DND-41 (cell line): ENCODE measurements at regions not wholly inside any gene's neighbourhood (a gene's known extent, or its start where the extent isn't known, plus 50 kb on each side); places are given as distances from the start of the nearest gene placed in this dataset.

ENCODE experiments used
- EZH2 ChIP-seq: IDR thresholded peaks from 3 replicates; pipeline ENCODE4 v1.6.1; 2012; ENCODE audit warnings: borderline replicate concordance, low read depth, mild to moderate bottlenecking, moderate library complexity, low read length, inconsistent platforms; ENCODE audit not compliant: severe bottlenecking
- TF ChIP-seq, protein P1 (sequence below): IDR thresholded peaks from 2 replicates; pipeline ENCODE4 v1.5.1; 2012; ENCODE audit warnings: borderline replicate concordance, low read length, moderate library complexity, mild to moderate bottlenecking; ENCODE audit not compliant: poor library complexity, severe bottlenecking; ENCODE audit errors: extremely low read depth

GRCh38 chr15:70432924-70433495 is 330.3 kb downstream of the UACA start:
- TF ChIP-seq EZH2: no peak
- TF ChIP-seq, protein P1, sequence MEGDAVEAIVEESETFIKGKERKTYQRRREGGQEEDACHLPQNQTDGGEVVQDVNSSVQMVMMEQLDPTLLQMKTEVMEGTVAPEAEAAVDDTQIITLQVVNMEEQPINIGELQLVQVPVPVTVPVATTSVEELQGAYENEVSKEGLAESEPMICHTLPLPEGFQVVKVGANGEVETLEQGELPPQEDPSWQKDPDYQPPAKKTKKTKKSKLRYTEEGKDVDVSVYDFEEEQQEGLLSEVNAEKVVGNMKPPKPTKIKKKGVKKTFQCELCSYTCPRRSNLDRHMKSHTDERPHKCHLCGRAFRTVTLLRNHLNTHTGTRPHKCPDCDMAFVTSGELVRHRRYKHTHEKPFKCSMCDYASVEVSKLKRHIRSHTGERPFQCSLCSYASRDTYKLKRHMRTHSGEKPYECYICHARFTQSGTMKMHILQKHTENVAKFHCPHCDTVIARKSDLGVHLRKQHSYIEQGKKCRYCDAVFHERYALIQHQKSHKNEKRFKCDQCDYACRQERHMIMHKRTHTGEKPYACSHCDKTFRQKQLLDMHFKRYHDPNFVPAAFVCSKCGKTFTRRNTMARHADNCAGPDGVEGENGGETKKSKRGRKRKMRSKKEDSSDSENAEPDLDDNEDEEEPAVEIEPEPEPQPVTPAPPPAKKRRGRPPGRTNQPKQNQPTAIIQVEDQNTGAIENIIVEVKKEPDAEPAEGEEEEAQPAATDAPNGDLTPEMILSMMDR: no peak
